CD4-positive, alpha-beta T cell (primary cell): ENCODE measurements at regions not wholly inside any gene's neighbourhood (a gene's known extent, or its start where the extent isn't known, plus 50 kb on each side); places are given as distances from the start of the nearest gene placed in this dataset.

Source experiments
- ATAC-seq: fragments of 200-7000 bp; cut with Tn5 transposase; one replicate; pipeline ENCODE4 v1.10.0; 2022; ENCODE audit warnings: mild to moderate bottlenecking; ENCODE audit not compliant: poor library complexity
- CTCF ChIA-PET: fragments of 350-600 bp; sonication (Branson Sonifier 250); formaldehyde crosslinking; loops from one replicate; lab custom pipeline; 2021; ENCODE audit warnings: antibody characterized with exemption, inconsistent platforms; lab: Charles Lee
- POLR2A ChIA-PET: fragments of 350-600 bp; sonication (Branson Sonifier 250); formaldehyde crosslinking; loops from one replicate; lab custom pipeline; 2021; ENCODE audit warnings: antibody characterized with exemption, inconsistent platforms; lab: Charles Lee
- DNase-seq, 14 experiments: peaks; one replicate each; pipeline ENCODE4 v3.0.0-alpha.2; 2013 to 2020; ENCODE audit warnings: mixed read lengths in 2 of 14
- H3K27ac ChIP-seq, 2 donors: one replicate each; pipeline versions ENCODE4 v1.5.1 to v1.7.0; 2013; ENCODE audit warnings: low read length in 2 of 2, low read depth in 1 of 2, mild to moderate bottlenecking in 1 of 2
- H3K27me3 ChIP-seq, 2 experiments: 1 replicate in 1 of 2; 2 replicates in 1 of 2; pipeline versions ENCODE4 v1.6.1 to v1.7.0; 2013; ENCODE audit warnings: low read length in 2 of 2, control low read depth in 1 of 2, mild to moderate bottlenecking in 1 of 2, moderate library complexity in 1 of 2; ENCODE audit not compliant: insufficient read depth in 2 of 2, control insufficient read depth in 1 of 2
- H3K36me3 ChIP-seq: one replicate; pipeline ENCODE4 v1.6.1; 2013; ENCODE audit warnings: low read length, control low read depth; ENCODE audit not compliant: insufficient read depth
- H3K4me1 ChIP-seq: one replicate; pipeline ENCODE4 v1.6.1; 2013; ENCODE audit warnings: low read length, control low read depth; ENCODE audit not compliant: insufficient read depth
- H3K4me3 ChIP-seq: one replicate; pipeline ENCODE4 v1.5.1; 2013; ENCODE audit warnings: mild to moderate bottlenecking, low read length, moderate library complexity
- H3K9me3 ChIP-seq, 2 experiments: 1 replicate in 1 of 2; 2 replicates in 1 of 2; pipeline versions ENCODE4 v1.6.1 to v1.7.0; 2013; ENCODE audit warnings: low read length in 2 of 2, mild to moderate bottlenecking in 2 of 2, control low read depth in 1 of 2, moderate library complexity in 1 of 2; ENCODE audit not compliant: control insufficient read depth in 1 of 2, insufficient read depth in 1 of 2
- H3K27ac Mint-ChIP-seq: one replicate; pipeline ENCODE4 v1.8.0; 2020; ENCODE audit warnings: mixed read lengths
- H3K27me3 Mint-ChIP-seq: one replicate; pipeline ENCODE4 v1.8.0; 2021; ENCODE audit warnings: mixed read lengths
- H3K36me3 Mint-ChIP-seq: one replicate; pipeline ENCODE4 v1.8.0; 2021; ENCODE audit warnings: low read depth, mixed read lengths
- H3K4me1 Mint-ChIP-seq: one replicate; pipeline ENCODE4 v1.8.0; 2021; ENCODE audit warnings: low read depth, mixed read lengths
- H3K4me3 Mint-ChIP-seq: one replicate; pipeline ENCODE4 v1.8.0; 2020; ENCODE audit warnings: mild to moderate bottlenecking, mixed read lengths
- H3K9me3 Mint-ChIP-seq: one replicate; pipeline ENCODE4 v1.8.0; 2020; ENCODE audit warnings: mixed read lengths
- intact Hi-C, 2 experiments: fragments of 100-400 bp; cut with DNase I in 1 of 2; cut with micrococcal nuclease in 1 of 2; formaldehyde crosslinking; loops; one replicate each; pipeline versions ENCODE4 v1.15.1 to v1.9.0; 2023 to 2025; cut with DNase I, micrococcal nuclease
- TF ChIP-seq, protein P1 (sequence below): fragments of 200-600 bp; IDR thresholded peaks from one replicate; pipeline ENCODE4 v1.8.0; 2022; ENCODE audit warnings: antibody characterized with exemption, mild to moderate bottlenecking

DNA sequence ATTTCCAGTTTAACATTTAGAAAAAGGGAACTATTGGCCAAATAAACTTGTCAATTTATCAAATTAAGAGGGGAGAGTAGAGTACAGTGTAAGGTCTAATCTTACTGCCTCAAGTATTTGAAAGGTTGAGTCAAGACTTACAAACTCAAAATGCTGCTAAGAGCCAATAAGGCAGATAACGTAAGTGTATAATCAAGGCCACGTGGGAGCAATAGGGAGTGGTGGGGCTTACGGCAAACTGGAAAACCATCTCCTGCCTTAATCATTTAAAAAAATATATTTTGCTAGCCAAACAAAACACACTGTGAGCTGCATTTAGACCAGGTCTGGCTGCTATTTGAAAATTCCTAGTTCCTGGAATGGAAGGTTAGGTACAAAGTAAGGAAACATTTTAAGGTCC lies 107.3 kb upstream of the FRMD4B start:
- no peaks in the 10 kb centered on the region for H3K9me3 ChIP-seq
- DNase-seq = no peak
- no peaks in the 10 kb centered on the region for H3K9me3 Mint-ChIP-seq
- TF ChIP-seq, protein P1, sequence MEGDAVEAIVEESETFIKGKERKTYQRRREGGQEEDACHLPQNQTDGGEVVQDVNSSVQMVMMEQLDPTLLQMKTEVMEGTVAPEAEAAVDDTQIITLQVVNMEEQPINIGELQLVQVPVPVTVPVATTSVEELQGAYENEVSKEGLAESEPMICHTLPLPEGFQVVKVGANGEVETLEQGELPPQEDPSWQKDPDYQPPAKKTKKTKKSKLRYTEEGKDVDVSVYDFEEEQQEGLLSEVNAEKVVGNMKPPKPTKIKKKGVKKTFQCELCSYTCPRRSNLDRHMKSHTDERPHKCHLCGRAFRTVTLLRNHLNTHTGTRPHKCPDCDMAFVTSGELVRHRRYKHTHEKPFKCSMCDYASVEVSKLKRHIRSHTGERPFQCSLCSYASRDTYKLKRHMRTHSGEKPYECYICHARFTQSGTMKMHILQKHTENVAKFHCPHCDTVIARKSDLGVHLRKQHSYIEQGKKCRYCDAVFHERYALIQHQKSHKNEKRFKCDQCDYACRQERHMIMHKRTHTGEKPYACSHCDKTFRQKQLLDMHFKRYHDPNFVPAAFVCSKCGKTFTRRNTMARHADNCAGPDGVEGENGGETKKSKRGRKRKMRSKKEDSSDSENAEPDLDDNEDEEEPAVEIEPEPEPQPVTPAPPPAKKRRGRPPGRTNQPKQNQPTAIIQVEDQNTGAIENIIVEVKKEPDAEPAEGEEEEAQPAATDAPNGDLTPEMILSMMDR = no peak
- H3K4me3 ChIP-seq = no peak overlapping the region
- no peaks in the 10 kb centered on the region for H3K4me1 Mint-ChIP-seq
- no peak for ATAC-seq
- no peaks in the 10 kb centered on the region for H3K4me1 ChIP-seq
- H3K36me3 ChIP-seq = no peaks in the 10 kb centered on the region
- no peaks in the 10 kb centered on the region for H3K27me3 ChIP-seq
- POLR2A ChIA-PET = no interaction called here
- CTCF ChIA-PET = no interaction called here
- H3K36me3 Mint-ChIP-seq = no peaks in the 10 kb centered on the region
- intact Hi-C loops = no loop called here
- H3K27ac ChIP-seq = no peak overlapping the region
- no peak overlapping the region for H3K27ac Mint-ChIP-seq
- H3K4me3 Mint-ChIP-seq = no peak overlapping the region
- no peaks in the 10 kb centered on the region for H3K27me3 Mint-ChIP-seq

DNA sequence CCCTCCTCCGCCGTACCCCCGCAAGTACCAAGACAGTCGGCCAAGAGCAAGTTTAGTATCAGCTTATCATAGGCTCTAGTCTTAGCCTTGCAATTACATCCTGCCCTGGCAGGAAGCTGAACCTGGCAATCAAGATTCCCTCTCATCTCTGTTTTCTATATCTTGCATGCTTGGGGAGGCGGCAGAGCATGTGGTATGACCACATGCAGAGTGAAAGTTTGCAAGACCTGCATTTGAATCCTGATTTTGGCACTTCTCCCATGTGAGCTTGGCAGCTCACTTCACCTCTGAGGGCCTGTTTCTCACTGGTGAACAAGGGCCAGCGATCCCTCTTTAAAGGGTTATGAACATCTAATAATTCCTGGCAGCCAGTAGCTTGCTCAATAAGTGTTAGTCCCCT lies 106.1 kb upstream of the FRMD4B start:
- H3K27ac Mint-ChIP-seq = no peak overlapping the region
- Histone ChIP-seq H3K4me1 (no peaks in the 10 kb centered on the region), H3K27me3 (peaks cover 0 to 4% of the 10 kb centered on the region in 2 experiments), H3K27ac (no peak overlapping the region), H3K9me3 (no peaks in the 10 kb centered on the region), H3K4me3 (no peak overlapping the region), H3K36me3 (no peaks in the 10 kb centered on the region)
- CTCF ChIA-PET = no interaction called here
- TF ChIP-seq, protein P1 = no peak
- POLR2A ChIA-PET = interaction anchor here (1.3 kb wide), 1 partner anchor 10 kb away, joined by 3 read pairs; no protein-coding TSS in a partner anchor
- intact Hi-C loops = no loop called here
- ATAC-seq (no peak), DNase-seq (no peak)
- H3K4me3 Mint-ChIP-seq = no peak overlapping the region
- H3K4me1 Mint-ChIP-seq = no peaks in the 10 kb centered on the region
- no peaks in the 10 kb centered on the region for H3K36me3 Mint-ChIP-seq
- H3K9me3 Mint-ChIP-seq = no peaks in the 10 kb centered on the region
- H3K27me3 Mint-ChIP-seq = peaks cover 2% of the 10 kb centered on the region

DNA sequence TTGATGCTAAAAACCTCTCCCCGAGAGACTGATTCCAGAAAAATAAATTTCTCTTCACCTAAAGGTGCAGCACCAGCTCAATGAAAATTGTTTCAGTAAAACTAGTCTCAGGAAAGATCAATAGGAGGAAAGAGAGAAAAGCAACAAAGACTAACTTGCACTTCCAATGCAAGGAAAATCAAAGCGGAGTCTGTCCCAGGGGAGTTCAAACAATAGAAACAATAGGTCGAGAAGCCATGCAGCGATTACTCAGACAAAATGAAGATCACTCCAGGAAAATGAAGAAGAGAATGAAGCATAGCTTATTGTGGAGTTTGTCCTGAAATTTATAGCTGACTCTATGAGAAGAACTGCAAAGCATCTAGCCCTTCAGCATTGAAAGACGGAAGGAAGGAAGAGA lies 105.1 kb upstream of the FRMD4B start:
- no peaks in the 10 kb centered on the region for H3K36me3 ChIP-seq
- Mint-ChIP-seq H3K4me3 (no peak overlapping the region), H3K4me1 (no peaks in the 10 kb centered on the region), H3K36me3 (no peaks in the 10 kb centered on the region), H3K9me3 (no peaks in the 10 kb centered on the region), H3K27me3 (peaks cover 4% of the 10 kb centered on the region), H3K27ac (no peak overlapping the region)
- no peak for DNase-seq
- H3K9me3 ChIP-seq = no peaks in the 10 kb centered on the region
- intact Hi-C loops = no loop called here
- H3K27me3 ChIP-seq = peaks cover 0 to 4% of the 10 kb centered on the region in 2 experiments
- H3K4me1 ChIP-seq = no peaks in the 10 kb centered on the region
- TF ChIP-seq, protein P1 = no peak
- no peak overlapping the region for H3K27ac ChIP-seq
- H3K4me3 ChIP-seq = no peak overlapping the region
- POLR2A ChIA-PET = interaction anchor here (1.3 kb wide), 1 partner anchor 9 kb away, joined by 3 read pairs; no protein-coding TSS in a partner anchor
- CTCF ChIA-PET = no interaction called here
- ATAC-seq = no peak
